Fibroblast of lung (primary cell): ENCODE measurements at regions not wholly inside any gene's neighbourhood (a gene's known extent, or its start where the extent isn't known, plus 50 kb on each side); places are given as distances from the start of the nearest gene placed in this dataset.
"Not testable (repeated sequence)": the region's sequence is repeated elsewhere in the genome, so short reads cannot be mapped to it uniquely, and the experiment has no call there.

ENCODE experiments used
- DNase-seq, 2 donors: peaks; one replicate each; pipeline versions ENCODE4 v3.0.0 to v3.0.0-alpha.2; 2010; ENCODE audit warnings: low read depth in 2 of 2
- H2AFZ ChIP-seq: 2 replicates; pipeline ENCODE4 v1.5.1; 2012; ENCODE audit warnings: low read length, control low read depth, inconsistent platforms
- H3K27ac ChIP-seq: 2 replicates; pipeline ENCODE4 v1.5.1; 2011; ENCODE audit warnings: low read length, control low read depth; ENCODE audit not compliant: insufficient read depth
- H3K27me3 ChIP-seq: 2 replicates; pipeline ENCODE4 v1.5.1; 2011; ENCODE audit warnings: mild to moderate bottlenecking, low read length; ENCODE audit not compliant: control insufficient read depth, insufficient read depth
- H3K36me3 ChIP-seq: 2 replicates; pipeline ENCODE4 v1.5.1; 2011; ENCODE audit warnings: low read length; ENCODE audit not compliant: control insufficient read depth, insufficient read depth
- H3K4me1 ChIP-seq: 2 replicates; pipeline ENCODE4 v1.5.1; 2011; ENCODE audit warnings: low read length; ENCODE audit not compliant: control insufficient read depth, insufficient read depth; ENCODE audit errors: extremely low read depth
- H3K4me2 ChIP-seq: 2 replicates; pipeline ENCODE4 v1.5.1; 2011; ENCODE audit warnings: low read length, control low read depth; ENCODE audit not compliant: insufficient read depth; ENCODE audit errors: extremely low read depth
- H3K4me3 ChIP-seq, 4 experiments: fragments of 200-600 bp in 1 of 4; sonication (generic) in 1 of 4; replicated peaks in 1 of 4; 2 replicates each; pipeline ENCODE4 v1.5.1; 2011 to 2016; ENCODE audit warnings: low read length in 4 of 4, low read depth in 3 of 4, mild to moderate bottlenecking in 3 of 4, control low read depth in 2 of 4, inconsistent platforms in 1 of 4, mixed read lengths in 1 of 4; ENCODE audit not compliant: insufficient read depth in 1 of 4; ENCODE audit errors: control extremely low read depth in 1 of 4
- H3K79me2 ChIP-seq: 2 replicates; pipeline ENCODE4 v1.5.1; 2012; ENCODE audit warnings: mild to moderate bottlenecking, low read length, inconsistent platforms; ENCODE audit not compliant: control insufficient read depth, insufficient read depth
- H3K9ac ChIP-seq: 2 replicates; pipeline ENCODE4 v1.5.1; 2011; ENCODE audit warnings: mild to moderate bottlenecking, low read length, control low read depth; ENCODE audit not compliant: insufficient read depth
- H3K9me3 ChIP-seq: 2 replicates; pipeline ENCODE4 v1.5.1; 2012; ENCODE audit warnings: low read depth, low read length; ENCODE audit not compliant: control insufficient read depth, insufficient read depth
- H4K20me1 ChIP-seq: 2 replicates; pipeline ENCODE4 v1.5.1; 2011; ENCODE audit warnings: low read length; ENCODE audit not compliant: control insufficient read depth, insufficient read depth; ENCODE audit errors: extremely low read depth
- EZH2 ChIP-seq: IDR thresholded peaks from 2 replicates; pipeline ENCODE4 v1.5.1; 2012; ENCODE audit warnings: low read length, control low read depth, mild to moderate bottlenecking; ENCODE audit errors: missing control alignments
- TF ChIP-seq, protein P1 (sequence below), 2 donors: IDR thresholded peaks in 1 of 2; conservative IDR thresholded peaks in 1 of 2; 1 replicate in 1 of 2; 2 replicates in 1 of 2; pipeline ENCODE4 v1.5.1; 2011 to 2012; ENCODE audit warnings: low read length in 2 of 2, control low read depth in 1 of 2, inconsistent platforms in 1 of 2, low read depth in 1 of 2, mild to moderate bottlenecking in 1 of 2

DNA sequence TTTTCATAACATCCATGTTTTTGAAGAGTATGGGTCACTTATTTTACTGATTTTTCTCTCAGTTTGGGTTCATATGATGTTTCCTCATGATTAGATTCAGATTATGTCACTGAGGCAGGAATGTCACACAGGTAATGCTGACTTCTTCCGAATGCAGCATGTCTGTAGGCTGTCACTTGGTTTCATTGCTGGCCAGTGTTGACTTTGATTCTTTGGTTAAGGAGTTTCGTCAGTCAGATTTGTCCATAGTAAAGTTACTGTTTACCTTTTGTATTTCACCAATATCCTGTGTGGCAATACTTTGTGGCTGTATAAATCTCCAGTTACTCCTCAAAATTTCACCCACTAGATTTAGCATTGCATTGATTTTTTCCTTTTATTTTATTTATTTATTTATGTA, 105.6 kb downstream of the MRPL57 start:
- DNase-seq, result no peak
- Histone ChIP-seq H3K9ac (no peak overlapping the region), H3K4me2 (no peak overlapping the region), H3K36me3 (no peaks in the 10 kb centered on the region), H3K27ac (no peak overlapping the region), H3K79me2 (no peaks in the 10 kb centered on the region), H3K4me1 (no peaks in the 10 kb centered on the region), H4K20me1 (no peaks in the 10 kb centered on the region), H2AFZ (no peak overlapping the region), H3K9me3 (no peaks in the 10 kb centered on the region), H3K27me3 (no peaks in the 10 kb centered on the region), H3K4me3 (no peak overlapping the region)
- TF ChIP-seq, protein P1, sequence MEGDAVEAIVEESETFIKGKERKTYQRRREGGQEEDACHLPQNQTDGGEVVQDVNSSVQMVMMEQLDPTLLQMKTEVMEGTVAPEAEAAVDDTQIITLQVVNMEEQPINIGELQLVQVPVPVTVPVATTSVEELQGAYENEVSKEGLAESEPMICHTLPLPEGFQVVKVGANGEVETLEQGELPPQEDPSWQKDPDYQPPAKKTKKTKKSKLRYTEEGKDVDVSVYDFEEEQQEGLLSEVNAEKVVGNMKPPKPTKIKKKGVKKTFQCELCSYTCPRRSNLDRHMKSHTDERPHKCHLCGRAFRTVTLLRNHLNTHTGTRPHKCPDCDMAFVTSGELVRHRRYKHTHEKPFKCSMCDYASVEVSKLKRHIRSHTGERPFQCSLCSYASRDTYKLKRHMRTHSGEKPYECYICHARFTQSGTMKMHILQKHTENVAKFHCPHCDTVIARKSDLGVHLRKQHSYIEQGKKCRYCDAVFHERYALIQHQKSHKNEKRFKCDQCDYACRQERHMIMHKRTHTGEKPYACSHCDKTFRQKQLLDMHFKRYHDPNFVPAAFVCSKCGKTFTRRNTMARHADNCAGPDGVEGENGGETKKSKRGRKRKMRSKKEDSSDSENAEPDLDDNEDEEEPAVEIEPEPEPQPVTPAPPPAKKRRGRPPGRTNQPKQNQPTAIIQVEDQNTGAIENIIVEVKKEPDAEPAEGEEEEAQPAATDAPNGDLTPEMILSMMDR (conservative IDR thresholded peaks at IDR 0.05 in 1 of 2, IDR thresholded peaks at IDR 0.05 in 1 of 2; ENCODE audit: low read depth in 1 of 2, low read length in 2 of 2), result no peak
- no peak for TF ChIP-seq EZH2

DNA sequence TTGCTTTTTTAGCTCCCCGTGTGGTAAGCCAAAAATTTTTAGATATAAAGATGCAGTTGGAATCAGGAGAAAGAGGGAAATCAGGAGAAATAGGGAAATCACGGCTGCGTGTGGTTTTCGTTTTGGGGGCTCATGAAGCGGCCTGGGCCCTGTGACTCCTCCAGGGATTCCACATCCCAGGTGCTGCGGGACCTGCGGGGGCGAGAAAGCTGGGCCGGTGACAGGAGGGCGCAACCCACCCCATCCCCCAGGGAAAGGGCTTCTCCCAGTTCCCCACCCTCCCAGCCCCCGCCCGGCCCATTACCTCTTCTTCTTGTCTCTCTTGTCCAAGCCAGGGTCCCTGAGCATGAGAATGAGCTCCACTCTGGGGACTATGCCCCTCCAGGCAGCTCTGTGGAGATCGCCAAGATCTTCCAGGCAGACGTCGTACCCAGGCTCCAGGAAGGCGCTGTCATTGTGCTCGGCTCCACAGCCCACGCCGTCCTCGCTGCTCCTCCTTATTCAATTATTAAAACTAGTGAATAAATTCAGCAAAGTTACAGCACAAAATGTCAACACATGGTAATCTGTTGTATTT, 111.0 kb downstream of the MRPL57 start:
- TF ChIP-seq, protein P1 (conservative IDR thresholded peaks at IDR 0.05 in 1 of 2, IDR thresholded peaks at IDR 0.05 in 1 of 2; ENCODE audit: low read depth in 1 of 2, low read length in 2 of 2), result no peak
- no peak for TF ChIP-seq EZH2
- Histone ChIP-seq H3K27ac (no peak overlapping the region), H4K20me1 (no peaks in the 10 kb centered on the region), H3K27me3 (no peaks in the 10 kb centered on the region), H3K79me2 (no peaks in the 10 kb centered on the region), H2AFZ (no peak overlapping the region), H3K36me3 (no peaks in the 10 kb centered on the region), H3K9ac (no peak overlapping the region), H3K4me1 (no peaks in the 10 kb centered on the region), H3K4me2 (no peak overlapping the region), H3K9me3 (no peaks in the 10 kb centered on the region), H3K4me3 (no peak overlapping the region)
- DNase-seq, result no peak

DNA sequence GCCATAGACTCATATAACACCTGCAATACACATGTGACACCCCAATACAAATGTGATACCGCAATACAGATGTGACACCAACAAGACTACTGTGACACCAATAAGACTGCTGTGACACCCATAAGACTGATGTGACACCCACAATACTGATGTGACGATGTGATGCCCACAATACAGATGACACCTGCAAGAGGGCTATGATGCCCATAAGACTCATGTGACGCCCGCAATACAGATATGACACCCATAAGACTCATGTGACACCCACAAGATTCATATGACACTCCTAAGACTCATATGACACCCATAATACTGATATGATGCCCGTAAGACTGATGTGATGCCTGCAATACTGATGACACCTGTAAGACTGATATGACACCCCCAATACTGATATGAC, 113.0 kb downstream of the MRPL57 start:
- Histone ChIP-seq H3K27ac (no peak overlapping the region), H3K9me3 (no peaks in the 10 kb centered on the region), H3K4me3 (no peak overlapping the region), H3K4me1 (no peaks in the 10 kb centered on the region), H4K20me1 (no peaks in the 10 kb centered on the region), H3K9ac (no peak overlapping the region), H3K79me2 (no peaks in the 10 kb centered on the region), H2AFZ (no peak overlapping the region), H3K36me3 (no peaks in the 10 kb centered on the region), H3K27me3 (no peaks in the 10 kb centered on the region), H3K4me2 (no peak overlapping the region)
- TF ChIP-seq EZH2, result no peak
- TF ChIP-seq, protein P1 (conservative IDR thresholded peaks at IDR 0.05 in 1 of 2, IDR thresholded peaks at IDR 0.05 in 1 of 2; ENCODE audit: low read depth in 1 of 2, low read length in 2 of 2), result no peak
- no peak for DNase-seq

DNA sequence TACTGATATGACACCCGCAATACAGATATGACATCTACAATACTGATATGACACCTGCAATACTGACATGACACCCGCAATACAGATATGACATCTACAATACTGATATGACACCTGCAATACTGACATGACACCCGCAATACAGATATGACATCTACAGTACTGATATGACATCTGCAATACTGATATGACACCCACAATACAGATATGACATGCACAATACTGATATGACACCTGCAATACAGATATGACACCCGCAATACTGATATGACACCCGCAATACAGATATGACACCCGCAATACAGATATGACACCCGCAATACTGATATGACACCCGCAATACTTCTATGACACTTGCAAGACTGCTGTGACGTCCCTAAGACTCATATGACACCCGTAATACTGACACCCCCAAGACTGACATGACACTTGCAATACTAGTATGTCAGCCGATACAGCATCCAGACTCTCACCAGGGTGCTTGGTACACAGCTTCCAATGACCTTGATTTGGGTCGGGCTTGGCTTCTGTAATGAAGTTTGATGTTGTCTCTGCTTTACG, 114.1 kb downstream of the MRPL57 start:
- H3K4me2 ChIP-seq, H3K79me2 ChIP-seq, DNase-seq, H3K27me3 ChIP-seq, H2AFZ ChIP-seq, H3K9ac ChIP-seq, H4K20me1 ChIP-seq, H3K9me3 ChIP-seq, H3K4me3 ChIP-seq, H3K4me1 ChIP-seq, H3K36me3 ChIP-seq, H3K27ac ChIP-seq: not testable (repeated sequence)
